HEK293 (cell line): ENCODE measurements at regions not wholly inside any gene's neighbourhood (a gene's known extent, or its start where the extent isn't known, plus 50 kb on each side); places are given as distances from the start of the nearest gene placed in this dataset.

Experiments
- CTCF ChIA-PET: fragments of 350-600 bp; formaldehyde crosslinking; extraction: SDS; loops from one replicate; lab custom pipeline; 2021; ENCODE audit warnings: antibody characterized with exemption; lab: Yijun Ruan, JAX
- POLR2A ChIA-PET: fragments of 300-600 bp; formaldehyde crosslinking; extraction: SDS; loops from one replicate; lab custom pipeline; 2020; ENCODE audit warnings: antibody characterized with exemption, inconsistent platforms; lab: Yijun Ruan, JAX
- H3K27ac ChIP-seq: fragments of 200-500 bp; sonication (Bioruptor generic); 2 replicates; pipeline ENCODE4 v1.5.1; 2014; ENCODE audit warnings: low read depth, low read length, control low read depth, inconsistent platforms; ENCODE audit errors: extremely low read depth
- H3K36me3 ChIP-seq, 2 experiments: fragments of 200-500 bp in 1 of 2; sonication (Bioruptor generic) in 1 of 2; 1 replicate in 1 of 2; 2 replicates in 1 of 2; pipeline ENCODE4 v1.5.1; 2014 to 2017; ENCODE audit warnings: inconsistent platforms in 2 of 2, low read length in 2 of 2; ENCODE audit not compliant: control insufficient read depth in 2 of 2, insufficient read depth in 1 of 2
- H3K4me1 ChIP-seq: fragments of 200-500 bp; sonication (Bioruptor generic); 2 replicates; pipeline ENCODE4 v1.5.1; 2014; ENCODE audit warnings: mild to moderate bottlenecking, low read length, inconsistent platforms; ENCODE audit not compliant: control insufficient read depth, insufficient read depth
- H3K4me3 ChIP-seq: 2 replicates; pipeline ENCODE4 v1.5.1; 2011; ENCODE audit warnings: low read depth, mild to moderate bottlenecking, control low read depth, low read length, moderate library complexity
- H3K9me3 ChIP-seq: fragments of 200-500 bp; sonication (Bioruptor generic); 2 replicates; pipeline ENCODE4 v1.5.1; 2014; ENCODE audit warnings: low read depth, low read length, inconsistent platforms; ENCODE audit not compliant: control insufficient read depth, insufficient read depth
- MZF1 ChIP-seq: fragments of 450-650 bp; formaldehyde crosslinking; IDR thresholded peaks from 2 replicates; pipeline ENCODE4 v1.5.1; 2017; ENCODE audit warnings: missing biosample characterization, missing genetic modification characterization, borderline replicate concordance
- PRDM2 ChIP-seq: fragments of 450-650 bp; formaldehyde crosslinking; IDR thresholded peaks from 2 replicates; pipeline ENCODE4 v1.5.1; 2016; ENCODE audit warnings: missing biosample characterization, missing genetic modification characterization, borderline replicate concordance
- TCF7L2 ChIP-seq: IDR thresholded peaks from 2 replicates; pipeline ENCODE4 v1.6.1; 2011; ENCODE audit warnings: low read depth, mild to moderate bottlenecking, inconsistent platforms, low read length, moderate library complexity, borderline replicate concordance
- YY2 ChIP-seq: fragments of 450-650 bp; formaldehyde crosslinking; IDR thresholded peaks from 2 replicates; pipeline ENCODE4 v1.5.1; 2016; ENCODE audit warnings: missing biosample characterization, missing genetic modification characterization
- ZNF169 ChIP-seq: fragments of 450-650 bp; formaldehyde crosslinking; IDR thresholded peaks from 2 replicates; pipeline ENCODE4 v1.5.1; 2016; ENCODE audit warnings: missing biosample characterization, missing genetic modification characterization
- ZNF211 ChIP-seq: fragments of 450-650 bp; formaldehyde crosslinking; IDR thresholded peaks from 2 replicates; pipeline ENCODE4 v1.5.1; 2016; ENCODE audit warnings: low read depth, missing biosample characterization, missing genetic modification characterization
- ZNF529 ChIP-seq: fragments of 450-650 bp; formaldehyde crosslinking; IDR thresholded peaks from 2 replicates; pipeline ENCODE4 v1.5.1; 2017; ENCODE audit warnings: missing genetic modification characterization, missing biosample characterization; ENCODE audit not compliant: insufficient replicate concordance
- ZNF670 ChIP-seq: fragments of 450-650 bp; formaldehyde crosslinking; IDR thresholded peaks from 2 replicates; pipeline ENCODE4 v1.5.1; 2016; ENCODE audit warnings: missing biosample characterization, missing genetic modification characterization, low read depth
- TF ChIP-seq, protein P1 (sequence below): fragments of 450-650 bp; formaldehyde crosslinking; IDR thresholded peaks from 2 replicates; pipeline ENCODE4 v1.5.1; 2016; ENCODE audit warnings: missing biosample characterization, missing genetic modification characterization

DNA sequence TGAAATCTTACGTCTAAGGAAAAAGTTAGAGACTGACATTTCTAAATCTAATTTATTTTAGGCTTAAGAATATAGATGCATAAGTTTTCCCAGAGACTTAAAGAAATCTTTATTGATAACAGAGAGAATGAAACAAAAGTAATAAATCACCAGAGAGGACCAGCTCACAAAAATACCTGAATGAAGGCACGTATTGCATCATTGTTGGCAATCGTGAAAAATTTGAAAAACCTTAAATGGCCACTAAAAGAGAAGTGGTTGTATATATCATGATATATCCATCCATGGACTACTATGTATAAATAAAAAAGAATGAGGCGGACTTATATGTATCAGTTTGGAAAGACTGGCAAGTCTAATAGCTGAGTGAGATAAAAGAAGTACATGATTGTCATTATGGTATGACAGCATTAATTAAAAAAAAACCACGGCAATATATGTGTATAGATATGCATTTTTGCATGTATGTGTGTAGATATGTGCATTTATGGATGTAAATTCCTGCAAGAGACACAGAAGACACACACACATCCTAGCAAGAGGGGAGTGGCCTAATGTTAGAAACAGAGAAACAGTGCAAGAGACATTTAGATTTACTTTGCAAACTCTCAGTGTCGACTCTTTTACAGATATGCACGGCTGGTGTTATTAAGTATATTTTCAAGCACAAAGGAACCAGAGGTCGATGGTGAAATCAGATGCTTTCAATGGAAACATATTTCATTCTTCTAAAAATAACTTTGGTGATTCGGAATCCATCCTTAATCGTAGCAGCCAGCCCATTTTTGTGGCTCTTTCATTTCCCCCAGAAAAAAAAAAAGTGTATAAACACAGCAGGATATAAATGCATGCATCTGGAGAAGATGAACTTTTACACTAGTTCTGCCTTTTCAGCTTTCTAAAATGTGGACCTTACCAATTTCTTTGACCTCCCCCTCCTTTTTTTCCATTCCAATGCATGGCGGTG, 156.1 kb upstream of the SALL4 start (continued):
- TF ChIP-seq ZNF169 (tag by site-specific recombination) (no peak), ZNF670 (tag by site-specific recombination) (no peak)

DNA sequence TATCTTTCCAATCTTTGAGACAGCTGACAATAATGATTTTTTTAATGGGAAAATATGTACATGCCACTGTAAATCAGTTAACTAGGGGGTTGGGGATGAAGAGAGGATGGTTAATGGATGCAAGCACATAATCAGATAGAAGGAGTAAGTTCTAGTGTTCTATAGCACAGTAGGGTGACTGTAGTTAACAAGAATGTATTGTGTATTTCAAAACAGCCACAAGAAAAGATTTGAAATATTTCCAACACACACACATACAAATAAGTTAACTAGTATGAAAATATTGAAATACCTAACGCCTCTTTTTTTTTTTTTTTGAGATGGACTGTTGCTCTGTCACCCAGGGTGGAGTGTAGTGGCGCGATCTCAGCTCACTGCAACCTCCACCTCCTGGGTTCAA, 153.4 kb upstream of the SALL4 start:
- H3K9me3 ChIP-seq: no peaks in the 10 kb centered on the region
- no peaks in the 10 kb centered on the region for H3K36me3 ChIP-seq
- ChIA-PET CTCF (no interaction called here), POLR2A (no interaction called here)
- TF ChIP-seq, protein P1, sequence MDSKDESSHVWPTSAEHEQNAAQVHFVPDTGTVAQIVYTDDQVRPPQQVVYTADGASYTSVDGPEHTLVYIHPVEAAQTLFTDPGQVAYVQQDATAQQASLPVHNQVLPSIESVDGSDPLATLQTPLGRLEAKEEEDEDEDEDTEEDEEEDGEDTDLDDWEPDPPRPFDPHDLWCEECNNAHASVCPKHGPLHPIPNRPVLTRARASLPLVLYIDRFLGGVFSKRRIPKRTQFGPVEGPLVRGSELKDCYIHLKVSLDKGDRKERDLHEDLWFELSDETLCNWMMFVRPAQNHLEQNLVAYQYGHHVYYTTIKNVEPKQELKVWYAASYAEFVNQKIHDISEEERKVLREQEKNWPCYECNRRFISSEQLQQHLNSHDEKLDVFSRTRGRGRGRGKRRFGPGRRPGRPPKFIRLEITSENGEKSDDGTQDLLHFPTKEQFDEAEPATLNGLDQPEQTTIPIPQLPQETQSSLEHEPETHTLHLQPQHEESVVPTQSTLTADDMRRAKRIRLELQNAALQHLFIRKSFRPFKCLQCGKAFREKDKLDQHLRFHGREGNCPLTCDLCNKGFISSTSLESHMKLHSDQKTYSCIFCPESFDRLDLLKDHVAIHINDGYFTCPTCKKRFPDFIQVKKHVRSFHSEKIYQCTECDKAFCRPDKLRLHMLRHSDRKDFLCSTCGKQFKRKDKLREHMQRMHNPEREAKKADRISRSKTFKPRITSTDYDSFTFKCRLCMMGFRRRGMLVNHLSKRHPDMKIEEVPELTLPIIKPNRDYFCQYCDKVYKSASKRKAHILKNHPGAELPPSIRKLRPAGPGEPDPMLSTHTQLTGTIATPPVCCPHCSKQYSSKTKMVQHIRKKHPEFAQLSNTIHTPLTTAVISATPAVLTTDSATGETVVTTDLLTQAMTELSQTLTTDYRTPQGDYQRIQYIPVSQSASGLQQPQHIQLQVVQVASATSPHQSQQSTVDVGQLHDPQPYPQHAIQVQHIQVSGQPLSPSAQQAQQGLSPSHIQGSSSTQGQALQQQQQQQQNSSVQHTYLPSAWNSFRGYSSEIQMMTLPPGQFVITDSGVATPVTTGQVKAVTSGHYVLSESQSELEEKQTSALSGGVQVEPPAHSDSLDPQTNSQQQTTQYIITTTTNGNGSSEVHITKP (tag by site-specific recombination): 0 out of 2 replicates have a peak, but pooled peaks have one; percentile 21
- TF ChIP-seq ZNF529 (tag by site-specific recombination) (no peak), TCF7L2 (no peak)
- peaks cover 22% of the 10 kb centered on the region for H3K4me1 ChIP-seq
- no peak overlapping the region for H3K27ac ChIP-seq
- H3K4me3 ChIP-seq: no peak overlapping the region

DNA sequence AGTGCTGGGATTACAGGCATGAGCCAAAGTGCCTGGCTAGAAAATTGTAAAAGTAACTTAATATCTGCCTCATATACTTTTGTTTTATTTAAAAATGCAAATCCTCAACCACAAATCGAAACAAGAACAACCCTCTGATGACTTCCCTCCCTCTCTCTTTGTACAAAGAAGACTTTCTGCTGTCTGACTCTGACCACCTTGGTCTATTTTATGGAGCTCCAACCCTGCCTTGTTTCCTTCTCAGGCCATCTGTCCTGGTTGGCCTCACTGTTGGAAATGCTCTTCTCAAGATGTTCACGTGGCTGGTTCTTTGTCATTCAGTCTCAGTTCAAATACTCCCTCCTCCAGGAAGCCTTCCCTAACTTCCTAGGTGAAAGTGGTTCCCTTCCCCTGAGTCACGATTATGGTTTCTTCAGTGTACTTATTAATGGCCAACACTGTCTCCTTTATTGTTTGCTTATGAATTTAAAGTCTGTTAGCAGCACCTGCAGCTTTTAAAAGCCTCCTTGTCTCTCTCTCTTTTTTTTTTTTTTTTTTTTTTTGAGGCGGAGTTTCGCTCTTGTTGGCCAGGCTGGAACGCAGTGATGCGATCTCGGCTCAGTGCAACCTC, 151.5 kb upstream of the SALL4 start:
- Histone ChIP-seq H3K4me1 (peaks cover 7% of the 10 kb centered on the region; the same call in 1 of the 2 replicates), H3K36me3 (no peaks in the 10 kb centered on the region), H3K9me3 (no peaks in the 10 kb centered on the region), H3K4me3 (no peak overlapping the region), H3K27ac (no peak overlapping the region)
- CTCF ChIA-PET: interaction anchor here (1.7 kb wide), 1 partner anchor 12 kb away, joined by 6 read pairs; no protein-coding TSS in a partner anchor
- no peak for TF ChIP-seq MZF1 (tag by site-specific recombination)
- TF ChIP-seq ZNF211: no peak
- no peak for TF ChIP-seq PRDM2
- TF ChIP-seq YY2 (tag by site-specific recombination): no peak
- TF ChIP-seq, all 188 proteins: peak for 0
- POLR2A ChIA-PET: no interaction called here
